ENCODE measurements at regions not wholly inside any gene's neighbourhood (a gene's known extent, or its start where the extent isn't known, plus 50 kb on each side); places are given as distances from the start of the nearest gene placed in this dataset.
"Not testable (repeated sequence)": the region's sequence is repeated elsewhere in the genome, so short reads cannot be mapped to it uniquely, and the experiment has no call there.

- DNase-seq: no peak
Observed at GRCh38 chrX:65331371-65331770, 203.2 kb downstream of the LAS1L start.

- DNase-seq: no peak
Observed at GRCh38 chrX:65300104-65300809, 234.3 kb downstream of the LAS1L start.

GRCh38 chrX:65282905-65283304, 251.7 kb downstream of the LAS1L start:
- not testable (repeated sequence) for DNase-seq

GRCh38 chrX:65273152-65273551, 261.4 kb downstream of the LAS1L start:
- DNase-seq: no peak

GRCh38 chrX:65266482-65266881, 268.1 kb downstream of the LAS1L start:
- no peak for DNase-seq

- DNase-seq: no peak
Observed at GRCh38 chrX:65253817-65254216, 277.6 kb upstream of the ZC4H2 start.

GRCh38 chrX:65241059-65241721, 264.9 kb upstream of the ZC4H2 start:
- DNase-seq: no peak

GRCh38 chrX:65203545-65203944, 227.3 kb upstream of the ZC4H2 start:
- DNase-seq: no peak

- DNase-seq: peak; percentile 63
Observed at GRCh38 chrX:65196758-65197360, 220.6 kb upstream of the ZC4H2 start.

- DNase-seq: no peak
Observed at GRCh38 chrX:65195621-65196020, 219.4 kb upstream of the ZC4H2 start.

GRCh38 chrX:65194547-65194946, 218.3 kb upstream of the ZC4H2 start:
- DNase-seq: no peak

- DNase-seq: not testable (repeated sequence)
Observed at GRCh38 chrX:65163325-65163724, 187.1 kb upstream of the ZC4H2 start.

- DNase-seq: no peak
Observed at GRCh38 chrX:65148232-65148631, 172.0 kb upstream of the ZC4H2 start.

GRCh38 chrX:65136424-65136823, 160.2 kb upstream of the ZC4H2 start:
- DNase-seq: peak; percentile 0

- DNase-seq: no peak
Observed at GRCh38 chrX:65127842-65128241, 151.6 kb upstream of the ZC4H2 start.

GRCh38 chrX:65098851-65099250, 122.6 kb upstream of the ZC4H2 start:
- no peak for DNase-seq

GRCh38 chrX:65093658-65094057, 117.4 kb upstream of the ZC4H2 start:
- DNase-seq: no peak

- no peak for DNase-seq
Observed at GRCh38 chrX:65073233-65073632, 97.0 kb upstream of the ZC4H2 start.

- DNase-seq: no peak
Observed at GRCh38 chrX:65072590-65072989, 96.3 kb upstream of the ZC4H2 start.

- DNase-seq: not testable (repeated sequence)
Observed at GRCh38 chrX:65058626-65059025, 82.4 kb upstream of the ZC4H2 start.

- DNase-seq: no peak
Observed at GRCh38 chrX:65045001-65045400, 68.8 kb upstream of the ZC4H2 start.

- peak; percentile 79 for DNase-seq
Observed at GRCh38 chrX:65035446-65035770, 59.2 kb upstream of the ZC4H2 start.

GRCh38 chrX:65034668-65035445, 58.6 kb upstream of the ZC4H2 start, which contains the start of gene ZC3H12B:
Gene ZC3H12B, plus strand, starts transcription at chrX:65034826.
- peak; percentile 90 for DNase-seq

GRCh38 chrX:65034292-65034667, 58.0 kb upstream of the ZC4H2 start:
- DNase-seq: no peak
